ENCODE measurements at regions not wholly inside any gene's neighbourhood (a gene's known extent, or its start where the extent isn't known, plus 50 kb on each side); places are given as distances from the start of the nearest gene placed in this dataset.

DNA sequence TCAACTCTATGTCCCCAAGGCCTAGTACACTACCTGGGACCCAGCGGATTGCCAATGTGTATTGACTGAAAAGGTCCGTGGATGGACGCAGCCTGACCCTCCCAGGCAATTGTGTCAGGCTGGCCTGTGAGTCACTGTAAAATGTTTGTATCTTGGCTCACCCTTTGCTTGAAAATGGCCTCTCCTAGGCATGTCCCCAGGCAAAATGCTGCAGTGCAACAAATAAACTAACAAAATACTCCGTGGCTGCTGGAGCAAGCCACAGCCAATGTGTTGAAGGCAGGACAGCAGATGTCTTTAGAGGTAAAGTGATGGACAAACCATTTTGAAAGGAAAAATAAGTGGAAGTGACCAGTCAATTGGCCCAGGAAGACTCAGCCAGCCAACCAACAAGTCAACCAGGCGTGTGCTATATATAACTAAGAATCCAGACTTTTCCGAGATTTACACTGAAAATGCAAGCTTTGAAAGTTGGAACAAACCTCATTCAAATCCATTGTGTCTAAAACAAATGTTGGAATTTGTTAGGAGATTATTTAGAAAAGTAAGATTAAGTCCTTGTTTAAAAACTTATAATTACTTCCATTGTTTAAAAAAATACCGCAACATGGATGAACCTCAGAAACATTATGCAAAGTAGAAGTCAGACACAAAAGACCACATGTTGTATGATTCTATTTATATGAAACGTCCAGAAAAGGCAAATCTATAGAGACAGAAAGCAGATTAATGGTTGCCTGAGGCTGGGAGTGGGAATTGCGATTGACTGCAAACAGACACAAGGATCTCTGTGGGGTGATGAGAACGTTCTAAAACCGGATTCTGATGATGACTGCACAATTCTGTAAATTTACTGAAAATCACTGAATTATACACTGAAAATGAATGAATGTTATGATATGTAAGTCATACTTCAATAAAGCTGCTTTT is 191.2 kb downstream of the TLE3 start:
- CTCF ChIA-PET, result no interaction called here
- intact Hi-C loops (cut with micrococcal nuclease; ENCODE audit: unreplicated experiment), result no loop called here
- DNase-seq, result peak; percentile 27 to 74

GRCh38 chr15:69908060-69908459 is 189.7 kb downstream of the TLE3 start:
- CTCF ChIA-PET, result no interaction called here
- Histone ChIP-seq H3K9me3 (ENCODE audit: insufficient read depth, low read depth) (no peaks in the 10 kb centered on the region), H3K4me2 (no peak overlapping the region), H3K27me3 (ENCODE audit: insufficient read depth, low read depth) (no peaks in the 10 kb centered on the region), H3K36me3 (ENCODE audit: low read depth) (no peaks in the 10 kb centered on the region), H3K79me2 (ENCODE audit: low read depth) (no peaks in the 10 kb centered on the region), H3K9me2 (ENCODE audit: insufficient read depth) (no peaks in the 10 kb centered on the region), H2AFZ (no peak overlapping the region), H4K20me1 (ENCODE audit: insufficient read depth) (no peaks in the 10 kb centered on the region), H3K27ac (no peak overlapping the region), H3K4me1 (replicated peaks; ENCODE audit: insufficient read depth) (peaks cover 30% of the 10 kb centered on the region), H3F3A (ENCODE audit: insufficient read depth, low read depth) (no peaks in the 10 kb centered on the region), H3K4me3 (no peak overlapping the region)
- BruUV-seq (replicated peaks), result no TSS peak
- DNase-seq, result no peak
- POLR2A ChIA-PET (ENCODE audit: unreplicated experiment), result interaction anchor here (0.7 kb wide), 1 partner anchor 12 kb away, joined by 4 read pairs; no protein-coding TSS in a partner anchor
- TF ChIP-seq, protein P1, sequence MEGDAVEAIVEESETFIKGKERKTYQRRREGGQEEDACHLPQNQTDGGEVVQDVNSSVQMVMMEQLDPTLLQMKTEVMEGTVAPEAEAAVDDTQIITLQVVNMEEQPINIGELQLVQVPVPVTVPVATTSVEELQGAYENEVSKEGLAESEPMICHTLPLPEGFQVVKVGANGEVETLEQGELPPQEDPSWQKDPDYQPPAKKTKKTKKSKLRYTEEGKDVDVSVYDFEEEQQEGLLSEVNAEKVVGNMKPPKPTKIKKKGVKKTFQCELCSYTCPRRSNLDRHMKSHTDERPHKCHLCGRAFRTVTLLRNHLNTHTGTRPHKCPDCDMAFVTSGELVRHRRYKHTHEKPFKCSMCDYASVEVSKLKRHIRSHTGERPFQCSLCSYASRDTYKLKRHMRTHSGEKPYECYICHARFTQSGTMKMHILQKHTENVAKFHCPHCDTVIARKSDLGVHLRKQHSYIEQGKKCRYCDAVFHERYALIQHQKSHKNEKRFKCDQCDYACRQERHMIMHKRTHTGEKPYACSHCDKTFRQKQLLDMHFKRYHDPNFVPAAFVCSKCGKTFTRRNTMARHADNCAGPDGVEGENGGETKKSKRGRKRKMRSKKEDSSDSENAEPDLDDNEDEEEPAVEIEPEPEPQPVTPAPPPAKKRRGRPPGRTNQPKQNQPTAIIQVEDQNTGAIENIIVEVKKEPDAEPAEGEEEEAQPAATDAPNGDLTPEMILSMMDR (conservative IDR thresholded peaks at IDR 0.05), result no peak
- TF ChIP-seq EZH2 (IDR thresholded peaks at IDR 0.05; ENCODE audit: low read depth), result no peak
- intact Hi-C loops (cut with micrococcal nuclease; ENCODE audit: unreplicated experiment), result no loop called here

More for the DNA sequence above, 191.2 kb downstream of the TLE3 start:
- H3K4me2 ChIP-seq, result no peak overlapping the region
- H3K79me2 ChIP-seq (ENCODE audit: low read depth), result no peaks in the 10 kb centered on the region
- TF ChIP-seq, protein P1 (conservative IDR thresholded peaks at IDR 0.05), result no peak
- TF ChIP-seq EZH2 (IDR thresholded peaks at IDR 0.05; ENCODE audit: low read depth), result no peak
- peaks cover 31% of the 10 kb centered on the region for H3K4me1 ChIP-seq (replicated peaks; ENCODE audit: insufficient read depth)
- no peak overlapping the region for H2AFZ ChIP-seq
- no peaks in the 10 kb centered on the region for H3K9me3 ChIP-seq (ENCODE audit: insufficient read depth, low read depth)
- H3K27ac ChIP-seq, result no peak overlapping the region
- H3K36me3 ChIP-seq (ENCODE audit: low read depth), result no peaks in the 10 kb centered on the region
- no TSS peak for BruUV-seq (replicated peaks)
- POLR2A ChIA-PET (ENCODE audit: unreplicated experiment), result interaction anchor here (0.6 kb wide), 1 partner anchor 44 kb away, joined by 3 read pairs; no protein-coding TSS in a partner anchor
- no peaks in the 10 kb centered on the region for H3F3A ChIP-seq (ENCODE audit: insufficient read depth, low read depth)
- no peaks in the 10 kb centered on the region for H3K27me3 ChIP-seq (ENCODE audit: insufficient read depth, low read depth)
- H3K9me2 ChIP-seq (ENCODE audit: insufficient read depth), result no peaks in the 10 kb centered on the region
- no peaks in the 10 kb centered on the region for H4K20me1 ChIP-seq (ENCODE audit: insufficient read depth)
- no peak overlapping the region for H3K4me3 ChIP-seq

GRCh38 chr15:69908590-69909420 is 188.9 kb downstream of the TLE3 start:
- no peak for DNase-seq
- H3K9me2 ChIP-seq (ENCODE audit: insufficient read depth), result no peaks in the 10 kb centered on the region
- H3K27me3 ChIP-seq (ENCODE audit: insufficient read depth, low read depth), result no peaks in the 10 kb centered on the region
- H3K4me3 ChIP-seq, result no peak overlapping the region
- CTCF ChIA-PET, result no interaction called here
- H3F3A ChIP-seq (ENCODE audit: insufficient read depth, low read depth), result no peaks in the 10 kb centered on the region
- BruUV-seq (replicated peaks), result no TSS peak
- no peaks in the 10 kb centered on the region for H3K9me3 ChIP-seq (ENCODE audit: insufficient read depth, low read depth)
- POLR2A ChIA-PET (ENCODE audit: unreplicated experiment), result no interaction called here
- H4K20me1 ChIP-seq (ENCODE audit: insufficient read depth), result no peaks in the 10 kb centered on the region
- intact Hi-C loops (cut with micrococcal nuclease; ENCODE audit: unreplicated experiment), result no loop called here
- no peaks in the 10 kb centered on the region for H3K79me2 ChIP-seq (ENCODE audit: low read depth)
- TF ChIP-seq EZH2 (IDR thresholded peaks at IDR 0.05; ENCODE audit: low read depth), result no peak
- TF ChIP-seq, protein P1 (conservative IDR thresholded peaks at IDR 0.05), result no peak
- H3K36me3 ChIP-seq (ENCODE audit: low read depth), result no peaks in the 10 kb centered on the region
- H3K27ac ChIP-seq, result no peak overlapping the region
- H2AFZ ChIP-seq, result no peak overlapping the region
- H3K4me2 ChIP-seq, result no peak overlapping the region
- peaks cover 22% of the 10 kb centered on the region for H3K4me1 ChIP-seq (replicated peaks; ENCODE audit: insufficient read depth)

Measured in PC-9 (cell line).